ENCODE measurements at regions not wholly inside any gene's neighbourhood (a gene's known extent, or its start where the extent isn't known, plus 50 kb on each side); places are given as distances from the start of the nearest gene placed in this dataset.

DNA sequence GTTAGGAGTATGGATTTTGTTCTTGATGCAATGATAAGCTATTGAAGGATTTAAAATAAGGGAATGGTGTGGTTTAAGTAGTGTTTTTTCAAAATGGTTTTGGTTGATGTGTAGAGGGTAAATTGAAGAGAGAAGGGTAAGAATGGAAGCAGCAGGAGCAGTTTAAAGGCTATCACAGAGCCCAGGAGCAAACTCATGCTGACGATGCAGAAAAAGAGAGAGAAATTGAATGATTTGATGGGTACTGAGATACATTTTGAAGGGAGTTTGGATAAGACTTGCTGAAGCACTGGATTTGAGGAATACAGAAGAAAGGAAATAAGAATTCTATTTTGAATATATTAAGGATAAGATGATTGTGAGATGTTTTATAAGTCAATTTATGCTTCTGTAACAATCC lies 300.8 kb upstream of the LYPLAL1 start:
- no peak for DNase-seq (ENCODE audit: low read depth)

DNA sequence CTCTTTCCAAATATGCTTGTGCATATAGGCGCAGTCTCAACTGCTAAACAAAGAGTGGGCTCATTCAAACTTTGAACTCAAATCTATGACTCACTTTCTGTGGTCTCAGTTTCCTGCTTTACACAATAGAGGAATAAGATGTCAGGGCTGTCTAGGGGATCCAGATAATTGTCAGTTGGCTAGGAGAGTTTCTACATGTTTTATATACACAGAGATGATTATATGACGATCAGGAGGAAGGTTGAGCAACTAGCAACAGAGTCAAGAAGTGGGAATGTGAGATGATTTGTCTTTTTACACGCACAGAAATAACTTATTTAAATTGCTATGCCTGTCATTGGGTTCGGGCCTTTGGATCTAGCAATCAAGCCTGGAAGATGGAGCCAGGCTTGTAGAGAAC lies 299.4 kb upstream of the LYPLAL1 start:
- DNase-seq (ENCODE audit: low read depth): peak; percentile 85

GRCh38 chr1:218874801-218875400 lies 298.8 kb upstream of the LYPLAL1 start:
- DNase-seq (ENCODE audit: low read depth): peak; percentile 15

DNA sequence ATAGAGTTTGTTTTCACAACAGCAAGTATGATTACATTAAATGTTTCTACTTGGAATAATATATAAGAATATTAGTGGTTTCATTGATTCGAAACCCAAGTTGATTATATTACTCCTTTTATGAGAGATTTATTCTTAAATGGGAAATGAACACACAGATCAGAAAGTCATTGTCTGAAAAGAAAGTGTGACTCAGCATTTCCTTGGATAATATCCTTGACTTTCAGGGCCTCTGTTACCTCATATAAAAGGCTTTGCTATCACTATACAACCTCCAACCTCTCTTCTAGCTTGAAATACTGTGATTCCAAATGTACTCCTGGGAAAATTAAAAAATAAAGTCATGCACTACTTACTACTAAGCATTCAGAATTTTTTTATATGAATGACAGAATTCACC lies 295.3 kb upstream of the LYPLAL1 start:
- peak; percentile 12 for DNase-seq (ENCODE audit: low read depth)

GRCh38 chr1:218880484-218881060 lies 293.1 kb upstream of the LYPLAL1 start:
- DNase-seq (ENCODE audit: low read depth): no peak

DNA sequence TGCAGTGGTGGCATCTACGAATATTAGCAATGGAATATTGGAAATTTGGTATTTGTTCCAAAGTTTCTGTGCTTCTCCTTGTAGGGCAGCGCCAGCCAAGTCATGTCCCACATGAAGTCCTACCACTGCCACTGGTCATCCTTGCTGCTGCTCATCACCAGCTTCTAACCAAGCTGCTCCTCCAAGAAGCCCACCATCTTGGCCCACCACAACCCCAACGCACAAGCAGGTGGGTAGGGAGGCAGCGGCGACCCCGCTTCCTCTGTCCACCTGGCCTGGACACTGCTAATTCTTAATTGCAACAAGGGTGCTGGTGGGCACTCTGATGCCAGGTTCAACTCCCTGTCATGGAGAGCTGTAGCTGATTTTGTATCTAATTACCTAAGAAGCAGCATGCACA lies 291.2 kb upstream of the LYPLAL1 start:
- no peak for DNase-seq (ENCODE audit: low read depth)

DNA sequence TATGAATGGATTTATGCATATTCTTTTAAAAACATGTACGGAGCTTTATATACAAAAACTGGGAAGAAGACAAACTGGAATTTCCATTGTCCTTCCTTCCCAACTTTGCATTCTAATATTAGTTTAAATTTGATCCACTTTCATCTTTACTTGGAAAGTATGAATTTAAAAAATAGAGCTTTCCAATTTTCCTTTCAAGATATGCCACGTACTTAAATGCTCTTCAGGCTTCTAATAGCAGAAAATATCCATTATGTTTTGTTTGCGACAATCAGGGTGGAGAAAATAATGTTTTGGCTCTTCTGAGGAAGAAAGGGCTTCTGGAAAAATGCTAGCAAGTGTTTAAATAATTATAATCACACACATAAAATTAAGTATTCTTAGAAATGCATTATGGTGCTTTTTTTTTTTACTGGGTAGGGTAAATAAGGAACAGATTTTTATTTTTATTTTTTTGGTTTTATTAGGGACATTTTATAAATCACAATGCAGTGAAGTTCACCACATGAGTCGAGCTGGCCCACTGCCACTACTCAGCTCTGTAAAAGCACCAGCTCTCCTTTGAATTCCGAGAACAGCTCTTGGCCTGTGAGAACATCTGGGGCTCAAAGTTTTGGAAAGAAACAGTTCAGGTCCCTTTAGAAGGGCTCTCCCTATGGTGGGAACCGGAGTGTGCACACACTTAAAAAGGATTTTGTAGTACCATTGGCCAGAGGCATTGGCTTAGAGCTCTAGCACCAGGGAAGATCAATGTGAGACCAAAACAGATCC lies 287.4 kb upstream of the LYPLAL1 start:
- DNase-seq (ENCODE audit: low read depth): peak; percentile 15

DNA sequence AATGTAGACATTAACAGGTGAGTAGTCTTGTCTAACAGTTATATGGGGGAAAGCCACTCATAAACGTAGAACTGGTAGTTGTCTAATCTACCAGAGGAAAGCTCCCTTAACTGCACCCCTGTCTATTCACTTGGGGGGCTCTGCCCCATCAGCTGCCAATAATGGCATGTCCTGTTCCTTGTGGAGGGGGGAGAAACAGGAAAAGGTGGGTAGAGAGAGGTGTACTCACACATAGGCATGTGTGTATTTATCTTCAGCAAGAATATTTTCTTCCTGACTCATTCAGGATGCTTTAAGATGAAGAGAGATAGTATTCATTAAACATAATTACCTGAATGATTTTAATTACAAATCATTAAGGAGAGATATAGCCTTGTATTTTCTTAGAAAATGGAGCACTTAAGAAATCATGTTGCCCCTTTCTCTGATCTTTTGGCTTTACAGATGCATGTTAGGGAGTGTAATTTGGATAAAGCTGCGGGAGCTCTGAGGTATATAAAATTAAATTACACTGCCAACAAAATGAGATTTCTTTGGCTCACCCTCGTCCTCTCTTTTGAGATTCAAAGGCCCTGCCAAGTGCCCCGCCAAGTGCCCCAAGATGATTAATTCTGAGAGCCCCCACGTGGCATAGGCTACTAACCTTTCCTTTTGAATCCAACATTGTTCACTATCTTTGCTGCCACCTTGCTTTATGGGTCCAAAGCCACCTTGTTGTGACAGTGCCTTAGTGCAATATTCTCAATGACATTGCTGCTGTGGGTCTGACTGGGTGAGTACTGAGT lies 286.3 kb upstream of the LYPLAL1 start:
- DNase-seq (ENCODE audit: low read depth): no peak

DNA sequence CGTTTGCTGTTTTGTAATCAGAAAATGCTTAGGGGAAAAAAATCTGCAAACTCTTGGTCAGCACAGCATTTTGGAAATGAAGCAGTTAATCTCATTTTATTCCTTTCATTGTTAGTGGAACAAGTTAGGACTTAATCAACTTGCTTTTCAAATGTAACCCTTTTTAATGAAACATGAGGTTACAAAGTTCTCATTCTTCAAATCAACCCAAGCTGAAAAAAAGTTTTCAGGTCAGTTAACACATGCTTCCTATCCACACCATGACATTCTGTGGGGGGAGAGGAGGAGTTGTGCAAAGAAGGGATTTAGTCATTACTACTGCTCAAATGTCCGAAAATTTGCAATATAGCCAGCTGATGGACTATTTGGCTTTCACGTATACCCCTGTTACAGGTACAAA lies 283.2 kb upstream of the LYPLAL1 start:
- no peak for DNase-seq (ENCODE audit: low read depth)

DNA sequence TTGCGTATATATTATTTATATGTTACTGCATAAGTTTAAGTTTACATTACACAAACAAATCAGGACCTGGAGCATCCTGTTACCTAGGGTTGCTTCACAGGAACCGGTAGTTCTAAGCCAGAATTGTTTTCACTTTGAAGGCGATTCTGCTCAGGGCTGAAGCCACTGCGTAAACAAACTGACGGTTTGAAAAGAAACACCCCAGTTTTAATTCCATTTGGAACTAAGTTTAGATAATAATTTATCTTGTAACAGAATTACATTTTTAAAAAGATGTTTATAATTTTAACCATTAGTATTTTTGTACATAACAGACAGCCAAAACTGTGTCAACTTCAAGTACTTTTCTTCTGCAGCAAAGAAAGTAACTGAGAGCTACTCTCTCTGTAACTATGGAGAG lies 282.1 kb upstream of the LYPLAL1 start:
- no peak for DNase-seq (ENCODE audit: low read depth)

- DNase-seq (ENCODE audit: low read depth): no peak
These were observed 278.6 kb upstream of the LYPLAL1 start for GRCh38 chr1:218895064-218895587.

DNA sequence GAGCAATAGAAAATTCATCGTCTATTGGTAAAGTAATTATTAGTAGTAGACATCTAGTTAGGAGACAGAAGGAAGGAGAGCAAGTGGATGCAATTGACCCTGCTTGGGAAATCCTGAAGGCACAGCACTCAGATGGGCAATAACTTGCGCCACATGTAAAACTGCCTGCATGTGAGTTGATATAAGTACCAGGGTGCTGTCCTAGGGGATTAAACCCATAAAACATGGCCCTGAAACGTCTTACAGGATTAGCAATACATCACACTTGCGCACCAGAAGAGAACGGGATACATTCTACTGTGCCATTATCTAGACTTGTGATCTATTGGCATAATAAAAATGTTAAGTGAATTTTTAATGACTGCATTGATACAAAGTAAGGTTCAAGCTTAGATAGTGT lies 277.5 kb upstream of the LYPLAL1 start:
- no peak for DNase-seq (ENCODE audit: low read depth)

DNA sequence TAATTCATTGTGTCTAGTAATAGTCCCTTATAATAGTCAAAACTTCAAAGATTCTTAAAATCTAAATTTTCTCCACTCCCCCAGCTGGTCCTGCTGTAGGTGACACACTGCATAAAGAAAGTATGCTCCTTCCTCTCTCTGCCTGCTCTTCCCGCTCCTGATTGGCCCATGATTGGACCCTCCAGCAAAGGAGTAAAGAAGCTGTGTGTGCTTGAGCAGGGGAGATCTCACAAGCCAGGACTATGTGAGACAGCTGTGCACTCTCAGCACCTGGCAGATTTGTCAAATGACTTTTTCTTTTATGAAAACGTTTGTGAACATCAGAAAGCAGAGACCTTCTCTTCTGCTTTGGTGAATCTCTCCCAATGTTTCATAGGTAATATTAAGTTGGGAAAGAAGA lies 274.8 kb upstream of the LYPLAL1 start:
- DNase-seq (ENCODE audit: low read depth): no peak

DNA sequence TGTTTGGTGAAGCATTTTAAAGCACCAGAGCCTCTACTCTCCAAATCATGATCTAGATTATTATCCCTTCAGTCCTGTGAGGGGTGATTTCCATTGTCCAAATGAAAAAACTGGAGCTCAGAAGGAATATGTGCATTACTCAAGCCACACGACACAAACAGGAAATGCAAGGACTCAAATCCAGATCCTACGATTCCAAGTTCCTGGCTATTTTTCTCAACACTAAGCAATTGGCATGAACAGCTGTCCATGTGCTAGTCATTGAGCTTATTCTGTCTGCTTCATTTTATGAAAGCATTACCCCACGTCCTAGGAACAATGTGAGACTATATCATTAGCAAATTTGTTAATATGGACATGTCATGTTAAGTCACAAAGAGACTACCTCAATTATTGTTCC lies 273.1 kb upstream of the LYPLAL1 start:
- no peak for DNase-seq (ENCODE audit: low read depth)

GRCh38 chr1:218904416-218904815 lies 269.3 kb upstream of the LYPLAL1 start:
- DNase-seq (ENCODE audit: low read depth): no peak

- DNase-seq (ENCODE audit: low read depth): no peak
These were observed 257.0 kb upstream of the LYPLAL1 start for GRCh38 chr1:218916720-218917119.

DNA sequence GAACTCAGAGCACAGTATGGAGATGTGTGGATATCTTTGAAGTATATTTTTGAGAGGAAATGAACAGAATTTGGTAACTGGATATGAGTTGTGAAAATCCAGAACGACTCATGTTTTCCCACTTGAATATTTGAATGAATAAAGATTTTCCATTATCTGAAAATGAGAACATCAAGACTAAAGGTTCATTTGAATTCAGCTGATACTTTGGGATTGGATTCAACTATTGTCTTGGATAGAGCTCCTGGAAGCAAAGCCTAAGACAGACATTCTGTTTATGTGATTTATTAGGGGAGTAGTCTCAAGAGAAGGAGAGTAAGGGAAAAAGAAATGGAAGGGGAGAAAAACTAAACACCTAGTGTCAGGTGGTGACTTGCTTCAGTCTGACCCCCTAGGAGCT lies 256.0 kb upstream of the LYPLAL1 start:
- DNase-seq (ENCODE audit: low read depth): no peak

- no peak for DNase-seq (ENCODE audit: low read depth)
These were observed 247.9 kb upstream of the LYPLAL1 start for GRCh38 chr1:218925777-218926176.

GRCh38 chr1:218926631-218927030 lies 247.0 kb upstream of the LYPLAL1 start:
- no peak for DNase-seq (ENCODE audit: low read depth)

- no peak for DNase-seq (ENCODE audit: low read depth)
These were observed 243.7 kb upstream of the LYPLAL1 start for GRCh38 chr1:218930000-218930399.

GRCh38 chr1:218930472-218931241 lies 243.0 kb upstream of the LYPLAL1 start:
- peak; percentile 50 for DNase-seq (ENCODE audit: low read depth)

DNA sequence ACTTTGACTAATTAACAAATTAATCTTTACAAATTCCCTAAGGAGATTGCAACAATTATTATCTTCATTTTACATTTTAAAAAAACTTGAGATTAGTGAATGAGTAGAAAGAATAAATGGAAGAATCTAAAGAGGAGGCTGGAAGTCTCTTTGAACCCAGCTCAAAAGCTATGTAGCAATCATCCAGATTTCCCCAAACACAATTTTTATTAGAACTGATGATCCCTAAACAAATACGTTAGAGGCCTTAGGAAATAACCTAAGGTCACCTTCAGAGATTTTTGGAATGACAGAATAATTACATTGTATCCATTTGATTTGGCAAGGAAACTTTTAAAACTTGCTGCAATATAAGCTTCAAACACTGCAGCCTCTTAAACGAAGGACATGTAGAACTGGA lies 242.4 kb upstream of the LYPLAL1 start:
- DNase-seq (ENCODE audit: low read depth): no peak

Data from Daoy (cell line).